Suppressor macrophage treated with lipopolysaccharide for 4 hours (primary cell): ENCODE measurements at regions not wholly inside any gene's neighbourhood (a gene's known extent, or its start where the extent isn't known, plus 50 kb on each side); places are given as distances from the start of the nearest gene placed in this dataset.
"Not testable (repeated sequence)": the region's sequence is repeated elsewhere in the genome, so short reads cannot be mapped to it uniquely, and the experiment has no call there.

Source experiments
- DNase-seq: peaks from one replicate; pipeline ENCODE4 v3.0.0-alpha.2; 2020

DNA sequence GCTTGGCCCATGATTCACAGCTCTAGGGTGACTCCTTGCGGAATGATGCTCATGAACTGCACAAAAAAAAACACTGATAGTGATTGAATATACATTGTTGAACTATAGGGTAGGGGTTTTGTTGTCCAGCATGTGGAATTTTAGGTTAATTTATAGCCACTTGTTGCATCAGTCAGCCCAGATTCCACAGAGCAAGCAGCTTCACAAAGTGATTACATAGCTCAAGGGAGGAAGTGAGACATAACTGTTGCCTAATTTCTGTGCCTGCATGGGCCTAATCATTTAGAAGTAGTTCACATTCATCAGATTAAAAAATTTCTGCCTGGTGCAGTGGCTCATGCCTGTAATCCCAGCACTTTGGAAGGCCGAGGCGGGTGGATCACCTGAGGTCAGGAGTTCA lies 142.2 kb upstream of the ZNF722 start:
- DNase-seq: not testable (repeated sequence)

GRCh38 chr7:63867127-63867526 lies 131.5 kb upstream of the ZNF722 start:
- no peak for DNase-seq

GRCh38 chr7:63874242-63874641 lies 124.4 kb upstream of the ZNF722 start:
- DNase-seq: not testable (repeated sequence)

DNA sequence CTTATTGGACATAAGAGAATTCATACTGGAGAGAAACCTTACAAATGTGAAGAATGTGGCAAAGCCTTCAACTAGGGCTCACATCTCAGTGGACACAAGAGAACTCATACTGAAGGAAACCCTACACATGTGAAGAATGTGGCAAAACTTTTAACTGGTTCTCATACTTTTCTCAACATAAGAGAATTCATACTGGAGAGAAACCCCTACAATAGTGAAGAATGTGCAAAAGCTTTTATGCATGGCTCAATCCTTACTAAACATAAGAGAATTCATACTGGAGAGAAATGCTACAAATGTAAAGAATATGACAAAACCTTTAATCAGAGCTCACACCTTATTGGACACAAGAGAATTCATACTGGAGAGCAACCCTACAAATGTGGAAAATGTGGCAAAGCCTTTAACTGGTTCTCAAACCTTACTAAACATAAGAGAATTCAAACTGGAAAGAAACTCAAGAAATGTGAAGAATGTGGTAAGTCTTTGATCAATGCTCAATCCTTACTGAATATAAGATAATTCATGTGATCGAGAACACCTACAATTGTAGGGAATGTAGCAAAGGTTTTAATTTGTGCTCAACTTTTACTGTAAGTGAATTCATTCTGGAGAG lies 121.8 kb upstream of the ZNF722 start:
- DNase-seq: no peak

DNA sequence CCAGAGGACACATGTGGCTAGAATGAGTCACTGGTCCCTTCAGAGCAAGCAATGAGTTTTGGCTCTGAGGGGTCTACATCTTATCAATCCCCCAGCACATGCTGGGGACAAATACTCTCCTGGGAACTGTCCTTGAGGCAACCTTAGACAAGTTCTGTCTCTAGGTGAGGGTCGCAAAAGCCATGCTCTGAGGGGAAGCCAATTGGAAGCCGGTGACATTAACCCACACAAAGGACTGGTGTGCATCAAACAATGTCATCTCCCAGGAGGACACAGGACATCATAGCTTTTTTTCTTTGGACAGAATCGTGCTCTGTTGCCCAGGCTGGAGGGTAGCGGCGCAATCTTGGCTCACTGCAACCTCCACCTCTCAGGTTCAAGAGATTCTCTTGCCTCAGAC lies 111.6 kb upstream of the ZNF722 start:
- DNase-seq: no peak

DNA sequence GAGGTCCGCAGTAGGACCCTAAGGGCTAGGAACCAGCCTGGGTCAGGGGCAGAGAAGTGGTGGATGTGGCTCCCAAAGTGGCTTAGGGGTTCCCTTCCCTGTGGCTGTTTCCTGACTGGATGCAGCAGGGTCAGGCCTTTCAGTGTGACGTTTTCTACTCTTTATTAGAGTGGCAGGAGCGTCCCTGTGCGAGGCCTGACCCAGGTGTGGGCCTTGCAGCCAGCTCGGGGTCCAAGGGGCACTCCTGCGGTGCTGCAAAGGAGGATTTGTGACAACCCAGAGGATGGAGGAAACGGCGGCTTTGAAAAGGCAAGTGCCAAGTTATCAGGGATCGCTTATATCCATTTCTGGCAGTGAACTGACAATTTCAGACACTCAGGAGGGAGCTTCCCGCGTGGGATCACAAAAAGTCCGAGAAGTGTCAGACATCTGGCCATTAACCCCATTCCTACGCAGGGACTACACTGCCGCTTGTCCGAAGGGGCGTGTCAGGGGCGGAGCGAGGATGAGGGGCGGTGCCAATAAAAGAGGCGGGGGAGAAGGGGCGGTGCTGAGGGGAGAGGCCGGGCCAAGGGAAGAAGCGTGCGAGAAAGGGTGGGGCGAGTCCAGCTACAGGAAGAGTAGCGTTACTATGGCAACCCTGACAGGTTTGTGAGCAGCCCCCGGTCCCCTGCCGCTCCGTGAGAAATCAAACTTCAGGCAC lies 98.8 kb upstream of the ZNF722 start:
- peak; percentile 35 for DNase-seq

GRCh38 chr7:63900394-63901203 lies 98.0 kb upstream of the ZNF722 start:
- peak; percentile 82 for DNase-seq

GRCh38 chr7:63901204-63901506 lies 97.5 kb upstream of the ZNF722 start:
- not testable (repeated sequence) for DNase-seq

- no peak for DNase-seq
These were observed 79.7 kb upstream of the ZNF722 start for GRCh38 chr7:63918986-63919385.

DNA sequence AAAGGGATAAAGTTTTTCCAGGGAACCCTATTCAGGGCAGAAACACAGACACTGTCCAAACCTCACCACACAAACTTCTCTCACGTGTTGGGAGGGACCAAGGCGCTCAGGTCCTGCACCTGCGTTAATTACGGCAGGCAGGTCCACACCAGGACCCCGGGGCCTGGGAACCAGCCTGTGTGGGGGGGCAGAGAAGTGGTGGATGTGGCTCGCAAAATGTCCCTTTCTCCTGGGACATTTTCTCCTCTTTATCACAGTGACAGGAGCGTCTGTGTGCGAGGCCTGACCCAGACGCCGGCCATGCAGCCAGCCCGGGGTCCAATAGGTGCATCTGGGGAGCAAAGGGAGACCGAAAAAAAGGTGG lies 73.4 kb upstream of the ZNF722 start:
- no peak for DNase-seq

DNA sequence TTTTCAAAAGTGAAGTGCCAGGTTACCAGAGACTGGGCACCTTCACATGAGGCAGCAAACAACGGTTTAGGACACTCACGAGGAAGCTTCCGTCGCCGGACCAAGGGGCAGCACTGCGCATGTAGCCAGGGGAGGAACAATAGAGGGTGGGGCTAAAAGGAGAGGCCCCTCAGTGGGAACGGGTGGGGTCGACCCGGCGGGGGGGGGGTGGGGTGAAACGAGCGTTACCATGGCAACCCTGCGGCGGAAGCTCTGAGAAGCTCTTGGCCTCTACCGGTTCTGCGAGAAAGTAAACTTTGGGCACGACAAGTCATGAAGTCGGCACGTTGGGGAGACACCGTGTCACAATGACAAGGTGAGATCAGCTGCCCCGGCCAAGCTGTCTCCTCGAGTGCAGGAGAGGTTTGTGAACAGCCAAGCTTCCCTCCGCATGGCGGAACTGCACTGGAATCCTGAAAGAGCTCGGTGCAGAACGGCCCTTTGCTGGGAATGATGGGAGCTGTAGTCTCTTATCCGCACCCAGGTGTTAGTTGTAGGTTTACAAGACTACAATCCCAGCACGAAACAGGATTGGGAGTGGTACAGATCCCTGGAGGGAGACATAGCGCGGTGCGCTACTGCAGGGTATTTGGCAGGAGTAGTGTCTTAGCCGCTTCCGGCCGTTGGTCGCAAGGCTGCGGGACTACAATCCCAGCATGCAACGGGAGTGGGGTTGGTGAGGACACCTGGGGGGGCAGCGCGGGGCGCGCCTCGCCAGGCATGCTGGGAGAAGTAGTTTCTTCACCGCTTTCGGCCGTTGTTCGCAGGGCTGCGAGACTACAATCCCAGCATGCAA lies 72.8 kb upstream of the ZNF722 start:
- peak; percentile 88 for DNase-seq

- DNase-seq: no peak
These were observed 71.4 kb upstream of the ZNF722 start for GRCh38 chr7:63927261-63927660.

- DNase-seq: no peak
These were observed 67.5 kb upstream of the ZNF722 start for GRCh38 chr7:63931057-63931600.

GRCh38 chr7:63931985-63932577 lies 66.6 kb upstream of the ZNF722 start:
- no peak for DNase-seq
